ENCODE measurements at regions not wholly inside any gene's neighbourhood (a gene's known extent, or its start where the extent isn't known, plus 50 kb on each side); places are given as distances from the start of the nearest gene placed in this dataset.

GRCh38 chr16:73404001-73404400, 356.1 kb upstream of the ZFHX3 start:
- TF ChIP-seq FOSL2 (IDR thresholded peaks at IDR 0.05; ENCODE audit: borderline replicate concordance, low read depth) (no peak), NFIC (IDR thresholded peaks at IDR 0.05; ENCODE audit: borderline replicate concordance) (no peak), POLR2AphosphoS5 (IDR thresholded peaks at IDR 0.05; ENCODE audit: low read depth, low read length) (no peak), RFX5 (IDR thresholded peaks at IDR 0.05; ENCODE audit: low read length) (no peak), EP300 (IDR thresholded peaks at IDR 0.05; ENCODE audit: borderline replicate concordance in 1 of 2, low read depth in 1 of 2, low read length in 1 of 2) (no peak)
- TF ChIP-seq, protein P1, sequence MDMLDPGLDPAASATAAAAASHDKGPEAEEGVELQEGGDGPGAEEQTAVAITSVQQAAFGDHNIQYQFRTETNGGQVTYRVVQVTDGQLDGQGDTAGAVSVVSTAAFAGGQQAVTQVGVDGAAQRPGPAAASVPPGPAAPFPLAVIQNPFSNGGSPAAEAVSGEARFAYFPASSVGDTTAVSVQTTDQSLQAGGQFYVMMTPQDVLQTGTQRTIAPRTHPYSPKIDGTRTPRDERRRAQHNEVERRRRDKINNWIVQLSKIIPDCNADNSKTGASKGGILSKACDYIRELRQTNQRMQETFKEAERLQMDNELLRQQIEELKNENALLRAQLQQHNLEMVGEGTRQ (IDR thresholded peaks at IDR 0.05; ENCODE audit: borderline replicate concordance, low read depth, low read length) = no peak
- TF ChIP-seq, protein P2, sequence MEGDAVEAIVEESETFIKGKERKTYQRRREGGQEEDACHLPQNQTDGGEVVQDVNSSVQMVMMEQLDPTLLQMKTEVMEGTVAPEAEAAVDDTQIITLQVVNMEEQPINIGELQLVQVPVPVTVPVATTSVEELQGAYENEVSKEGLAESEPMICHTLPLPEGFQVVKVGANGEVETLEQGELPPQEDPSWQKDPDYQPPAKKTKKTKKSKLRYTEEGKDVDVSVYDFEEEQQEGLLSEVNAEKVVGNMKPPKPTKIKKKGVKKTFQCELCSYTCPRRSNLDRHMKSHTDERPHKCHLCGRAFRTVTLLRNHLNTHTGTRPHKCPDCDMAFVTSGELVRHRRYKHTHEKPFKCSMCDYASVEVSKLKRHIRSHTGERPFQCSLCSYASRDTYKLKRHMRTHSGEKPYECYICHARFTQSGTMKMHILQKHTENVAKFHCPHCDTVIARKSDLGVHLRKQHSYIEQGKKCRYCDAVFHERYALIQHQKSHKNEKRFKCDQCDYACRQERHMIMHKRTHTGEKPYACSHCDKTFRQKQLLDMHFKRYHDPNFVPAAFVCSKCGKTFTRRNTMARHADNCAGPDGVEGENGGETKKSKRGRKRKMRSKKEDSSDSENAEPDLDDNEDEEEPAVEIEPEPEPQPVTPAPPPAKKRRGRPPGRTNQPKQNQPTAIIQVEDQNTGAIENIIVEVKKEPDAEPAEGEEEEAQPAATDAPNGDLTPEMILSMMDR (IDR thresholded peaks at IDR 0.05) = no peak

All from SK-N-SH (cell line).